Fibroblast of villous mesenchyme (primary cell): ENCODE measurements at regions not wholly inside any gene's neighbourhood (a gene's known extent, or its start where the extent isn't known, plus 50 kb on each side); places are given as distances from the start of the nearest gene placed in this dataset.
A peak's percentile ranks its signal among the peaks of the same experiment; 100 is the strongest.

Experiments used
- DNase-seq: peaks from one replicate; pipeline ENCODE4 v3.0.0-alpha.2; 2010; ENCODE audit warnings: low read depth
- H3K4me3 ChIP-seq: 2 replicates; pipeline ENCODE4 v1.5.1; 2011; ENCODE audit warnings: low read depth, mild to moderate bottlenecking, low read length
- CTCF ChIP-seq: IDR thresholded peaks from 2 replicates; pipeline ENCODE4 v1.5.1; 2012; ENCODE audit warnings: low read depth, mild to moderate bottlenecking, low read length; ENCODE audit not compliant: insufficient read depth

- no peak overlapping the region for H3K4me3 ChIP-seq
- no peak for TF ChIP-seq CTCF
- DNase-seq, result no peak
Observed at GRCh38 chr5:121667292-121667691, 184.4 kb upstream of the FTMT start.

- DNase-seq, result no peak
- no peak for TF ChIP-seq CTCF
- H3K4me3 ChIP-seq, result no peak overlapping the region
Observed at GRCh38 chr5:121668635-121669034, 183.0 kb upstream of the FTMT start.

- no peak overlapping the region for H3K4me3 ChIP-seq
- no peak for TF ChIP-seq CTCF
- DNase-seq, result no peak
Observed at GRCh38 chr5:121671624-121672023, 180.1 kb upstream of the FTMT start.

GRCh38 chr5:121675924-121676323, 175.8 kb upstream of the FTMT start:
- H3K4me3 ChIP-seq, result no peak overlapping the region
- DNase-seq, result no peak
- TF ChIP-seq CTCF, result no peak

GRCh38 chr5:121681229-121681855, 170.3 kb upstream of the FTMT start:
- TF ChIP-seq CTCF, result no peak
- peak; percentile 33 for DNase-seq
- no peak overlapping the region for H3K4me3 ChIP-seq

GRCh38 chr5:121688126-121688525, 163.6 kb upstream of the FTMT start:
- TF ChIP-seq CTCF, result no peak
- no peak for DNase-seq
- no peak overlapping the region for H3K4me3 ChIP-seq

- DNase-seq, result no peak
Observed at GRCh38 chr5:121688781-121689180, 162.9 kb upstream of the FTMT start.

More at GRCh38 chr5:121688781-121689180, 162.9 kb upstream of the FTMT start:
- H3K4me3 ChIP-seq, result no peak overlapping the region
- no peak for TF ChIP-seq CTCF
